Fibroblast of skin of right quadriceps (primary cell): ENCODE measurements at regions not wholly inside any gene's neighbourhood (a gene's known extent, or its start where the extent isn't known, plus 50 kb on each side); places are given as distances from the start of the nearest gene placed in this dataset.
"Not testable (repeated sequence)": the region's sequence is repeated elsewhere in the genome, so short reads cannot be mapped to it uniquely, and the experiment has no call there.

Experiments used
- DNase-seq: peaks from one replicate; pipeline ENCODE4 v3.0.0-alpha.2; 2013

DNA sequence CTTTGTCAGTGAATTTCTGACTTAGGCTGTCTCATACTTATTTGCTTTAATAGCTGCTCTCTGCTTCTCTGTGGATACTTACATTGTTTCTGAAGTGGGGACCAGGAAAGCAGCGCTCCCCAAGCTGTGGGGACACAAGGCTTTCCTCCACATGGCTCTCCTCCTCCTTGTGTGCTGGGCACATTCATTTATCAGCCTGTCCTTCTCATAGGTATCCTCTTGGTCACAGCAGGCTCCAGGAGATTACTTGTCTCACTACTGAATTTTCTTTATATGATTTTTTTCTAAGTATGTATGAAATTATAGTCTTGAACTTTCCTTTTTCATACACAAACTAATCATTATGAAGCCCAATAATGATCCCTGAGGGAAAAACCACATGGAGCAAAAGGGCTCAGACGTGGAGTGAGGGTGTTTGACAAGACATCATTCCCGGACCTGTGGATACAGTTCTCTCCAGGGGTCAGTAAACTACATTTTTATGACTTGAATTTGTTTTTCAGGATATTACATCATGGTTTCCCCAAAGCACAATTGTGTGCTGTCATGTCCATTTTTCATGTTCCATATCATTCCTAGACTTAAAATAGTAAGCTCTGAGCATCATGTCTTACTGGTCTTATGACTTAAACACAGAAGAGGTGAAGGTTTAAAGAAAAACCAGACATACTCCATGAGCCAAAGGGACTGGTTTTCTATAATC lies 234.5 kb downstream of the PCSK1 start:
- peak; percentile 71 for DNase-seq

DNA sequence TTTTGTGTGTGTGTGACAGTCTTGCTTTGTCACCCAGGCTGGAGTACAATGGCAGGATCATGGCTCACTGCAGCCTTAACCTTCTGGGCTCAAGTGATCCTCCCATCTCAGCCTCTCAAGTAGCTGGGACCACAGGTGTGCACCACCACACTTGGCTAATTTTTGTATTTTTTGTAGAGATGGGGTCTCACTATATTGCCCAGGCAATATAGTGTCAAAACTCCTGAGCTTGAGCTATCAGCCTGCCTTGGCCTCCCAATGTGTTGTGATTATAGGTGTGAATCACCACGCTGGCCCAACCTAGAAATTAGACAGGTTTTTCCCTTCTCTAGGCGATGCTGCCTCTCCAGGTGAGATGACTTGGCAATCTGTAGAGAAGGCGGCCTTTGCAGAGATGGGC lies 235.3 kb downstream of the PCSK1 start:
- not testable (repeated sequence) for DNase-seq

- no peak for DNase-seq
Observed at GRCh38 chr5:96197347-96197746, 235.7 kb upstream of the ELL2 start.

DNA sequence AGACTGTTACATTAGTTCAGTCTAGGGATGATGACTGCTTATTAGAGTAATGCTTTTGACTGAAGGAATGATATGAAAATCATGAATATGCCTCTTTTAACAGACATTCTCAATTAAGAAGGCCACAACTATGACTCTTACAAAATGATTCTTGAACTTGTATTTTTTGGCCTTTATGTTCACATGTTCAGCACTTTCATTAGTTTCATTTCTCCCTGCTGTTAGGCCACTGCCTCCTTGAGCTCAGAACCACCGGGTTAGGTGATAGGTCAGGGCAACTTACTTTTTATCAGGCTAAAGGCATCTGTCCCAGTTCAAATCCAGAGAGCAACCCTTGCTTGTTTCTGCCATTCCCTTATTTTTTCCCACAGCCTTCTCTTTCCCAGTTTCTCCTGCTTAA lies 235.2 kb upstream of the ELL2 start:
- no peak for DNase-seq

DNA sequence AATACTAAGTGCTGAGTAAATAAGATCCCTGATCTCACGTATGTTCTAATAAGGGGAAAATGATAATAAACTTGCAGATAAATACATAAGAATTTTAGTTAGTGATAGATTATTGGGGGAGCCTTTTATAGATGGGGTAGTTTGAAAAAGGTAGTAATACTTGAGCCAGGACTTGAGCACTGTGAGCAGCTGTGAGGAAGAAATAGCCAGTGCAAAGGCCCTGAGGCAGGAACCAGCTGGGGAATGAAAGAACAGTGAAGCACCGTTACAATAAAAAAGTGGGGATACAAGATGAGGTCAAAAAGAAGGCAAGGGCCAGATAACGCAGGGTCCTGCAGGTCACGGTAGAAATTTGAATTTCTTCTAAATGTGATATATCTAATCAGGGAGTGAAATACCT lies 234.8 kb upstream of the ELL2 start:
- no peak for DNase-seq

DNA sequence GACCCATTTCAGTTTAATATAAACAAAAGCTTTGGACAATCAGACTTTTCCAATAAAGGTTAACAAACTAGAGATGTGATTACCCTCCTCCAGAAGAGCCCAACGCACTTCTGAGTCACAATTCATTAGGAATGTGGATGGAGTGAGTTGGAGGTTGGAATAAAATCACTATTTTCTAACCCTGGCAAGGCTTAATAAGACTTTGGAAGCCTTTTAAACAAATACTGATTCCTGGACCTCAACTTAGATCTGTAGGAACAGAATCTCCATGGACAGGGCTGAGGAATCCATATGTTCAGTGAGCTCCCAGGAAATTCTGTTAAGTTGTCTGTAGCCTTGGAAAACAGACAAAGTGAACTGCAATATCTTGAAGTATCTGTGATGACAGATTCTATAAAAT lies 233.5 kb upstream of the ELL2 start:
- peak; percentile 60 for DNase-seq

GRCh38 chr5:96194593-96194992 lies 232.9 kb upstream of the ELL2 start:
- no peak for DNase-seq

GRCh38 chr5:96193946-96194345 lies 232.3 kb upstream of the ELL2 start:
- DNase-seq, result no peak

DNA sequence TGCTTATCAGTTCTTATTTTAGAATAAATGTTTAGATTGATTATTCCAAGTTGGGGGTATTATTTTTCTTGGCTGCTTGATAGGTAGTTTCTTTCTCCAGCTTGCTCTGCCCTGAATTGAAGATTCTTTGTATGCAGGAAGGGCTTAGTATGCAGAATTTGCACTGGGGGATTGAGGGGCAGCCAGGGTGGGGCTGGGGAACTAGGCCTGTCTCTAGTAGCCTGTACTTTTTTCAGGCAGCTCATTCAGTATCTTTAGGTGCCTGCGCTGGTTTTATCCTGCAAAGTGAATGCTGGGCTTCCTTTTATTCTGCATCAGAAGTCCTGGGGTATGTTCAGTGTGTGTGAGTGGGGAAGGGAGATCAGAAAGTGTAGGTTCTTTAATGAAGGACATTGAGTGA lies 228.3 kb upstream of the ELL2 start:
- DNase-seq, result no peak

- DNase-seq, result no peak
Observed at GRCh38 chr5:96189028-96189826, 227.6 kb upstream of the ELL2 start.

DNA sequence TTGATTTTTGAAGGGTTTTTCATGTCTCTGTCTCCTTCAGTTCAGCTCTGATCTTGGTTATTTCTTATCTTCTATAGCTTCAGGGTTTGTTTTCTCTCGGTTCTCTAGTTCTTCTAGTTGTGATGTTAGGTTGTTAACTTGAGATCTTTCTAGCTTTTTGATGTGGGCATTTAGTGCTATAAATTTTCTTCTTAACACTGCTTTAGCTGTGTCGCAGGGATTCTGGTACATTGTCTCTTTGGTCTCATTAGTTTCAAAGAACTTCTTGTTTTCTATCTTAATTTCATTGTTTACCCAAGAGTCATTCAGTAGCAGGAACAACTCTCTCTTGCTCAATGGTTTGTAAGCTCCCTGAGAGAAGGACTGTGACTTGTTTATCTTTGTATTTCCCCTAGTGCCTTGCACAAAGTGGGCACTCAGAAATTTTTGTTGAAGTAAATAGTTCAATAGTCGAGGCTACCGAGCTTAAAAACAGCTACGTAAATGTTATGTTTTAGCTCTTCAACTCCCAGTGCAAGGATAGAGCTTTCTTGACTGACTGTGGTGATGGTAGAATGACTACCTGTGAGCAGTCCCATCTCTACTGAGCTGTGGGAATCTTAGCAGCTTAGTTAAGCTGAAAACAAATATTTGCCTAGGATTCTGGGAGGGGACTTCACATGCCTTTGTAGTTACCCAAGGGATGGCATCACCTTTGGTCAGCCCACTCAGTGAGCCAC lies 225.8 kb upstream of the ELL2 start:
- no peak for DNase-seq

DNA sequence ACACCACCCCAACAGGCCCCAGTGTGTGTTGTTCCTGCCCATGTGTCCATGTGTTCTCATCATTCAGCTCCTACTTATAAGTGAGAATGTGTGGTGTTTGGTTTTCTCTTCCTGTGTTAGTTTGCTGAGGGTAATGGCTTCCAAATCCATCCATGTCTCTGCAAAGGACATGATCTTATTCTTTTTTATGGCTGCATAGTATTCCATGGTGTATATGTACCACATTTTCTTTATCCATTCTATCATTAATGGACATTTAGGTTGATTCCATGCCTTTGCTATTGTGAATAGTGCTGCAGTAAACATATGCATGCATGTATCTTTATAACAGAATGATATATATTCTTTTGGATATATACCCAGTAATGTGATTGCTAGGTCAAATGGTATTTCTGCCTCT lies 222.9 kb upstream of the ELL2 start:
- DNase-seq, result not testable (repeated sequence)

DNA sequence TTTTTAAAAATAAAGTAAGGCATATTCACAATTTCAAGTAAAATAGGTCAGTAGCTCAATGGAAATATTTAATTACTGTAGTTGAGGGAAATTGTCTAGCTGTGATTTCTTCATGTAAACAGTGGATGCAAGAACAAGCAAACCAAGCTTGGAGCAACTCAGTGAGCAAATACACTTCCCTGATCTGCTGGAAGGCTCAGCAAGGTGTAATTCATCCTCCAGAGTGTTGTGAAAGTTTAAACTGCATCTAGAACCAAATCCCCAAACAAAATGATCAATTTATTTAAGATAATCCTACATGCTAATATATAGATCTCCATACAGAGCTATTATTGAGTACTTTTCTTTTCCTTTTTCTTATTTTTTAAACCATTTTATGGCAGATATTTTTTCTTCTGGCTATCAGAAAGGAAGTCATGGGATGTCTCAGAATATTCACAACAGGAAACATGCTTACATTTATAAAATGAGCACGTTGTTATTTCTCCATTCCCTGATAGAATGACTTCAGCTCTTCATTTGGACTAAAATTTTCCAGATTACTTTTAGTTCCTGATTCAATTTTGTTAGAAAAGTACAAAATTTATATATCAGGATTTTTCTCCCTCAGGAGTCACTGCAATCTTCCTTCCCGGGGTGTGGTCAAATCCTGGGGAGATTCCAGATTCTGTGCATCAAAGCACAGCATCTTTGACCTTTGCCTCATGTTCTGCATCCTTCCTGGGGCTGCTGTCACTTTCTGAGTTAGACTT lies 219.2 kb upstream of the ELL2 start:
- DNase-seq, result no peak

DNA sequence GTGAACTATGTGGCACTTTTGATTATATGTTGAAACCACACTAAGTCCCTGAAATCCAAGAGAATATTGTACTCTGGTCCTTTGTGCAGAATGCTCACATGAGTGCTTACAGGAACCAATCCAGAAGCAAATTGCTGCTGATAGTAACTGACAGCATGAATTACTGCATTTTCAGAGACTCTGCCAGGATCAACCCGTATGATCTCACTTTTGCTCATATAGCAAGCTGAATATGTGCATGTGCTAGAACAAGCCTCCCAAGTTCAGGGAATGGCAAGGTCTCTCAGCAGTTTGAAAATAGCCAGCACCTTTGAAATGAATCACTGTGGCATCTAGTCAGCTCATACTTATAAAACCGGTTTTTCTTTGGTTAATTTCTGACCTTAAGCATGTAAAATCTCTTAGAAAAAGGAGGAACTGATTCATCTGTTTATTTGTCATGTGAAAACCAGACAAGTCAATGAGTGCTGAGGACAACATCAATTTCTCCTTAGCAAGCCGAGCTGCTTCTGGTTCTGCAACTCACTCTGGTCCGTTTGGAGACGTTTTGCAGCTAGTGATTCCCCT lies 215.7 kb upstream of the ELL2 start:
- peak; percentile 90 for DNase-seq

DNA sequence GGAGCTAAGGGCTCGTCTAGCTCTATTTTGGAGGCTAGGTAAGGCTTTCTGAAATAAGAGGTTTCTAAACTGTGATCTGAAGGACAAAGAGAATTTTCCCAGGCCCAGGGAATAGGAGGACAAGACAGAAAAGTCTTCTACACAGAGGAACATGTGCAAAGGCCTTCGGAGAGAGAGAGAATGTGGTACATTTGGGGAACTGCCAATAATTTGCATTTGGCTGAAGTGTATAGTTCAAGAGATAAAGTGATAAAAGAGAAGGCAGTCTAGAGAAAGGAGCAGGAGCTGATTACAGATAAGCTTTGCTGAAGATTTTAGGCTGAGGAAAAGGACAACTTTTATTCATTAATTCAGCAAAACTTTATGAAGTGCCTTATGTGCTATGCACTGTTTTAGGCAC lies 214.4 kb upstream of the ELL2 start:
- DNase-seq, result peak; percentile 46

GRCh38 chr5:96175090-96175489 lies 213.4 kb upstream of the ELL2 start:
- no peak for DNase-seq

- peak; percentile 33 for DNase-seq
Observed at GRCh38 chr5:96173366-96173765, 211.7 kb upstream of the ELL2 start.

- DNase-seq, result peak; percentile 94
Observed at GRCh38 chr5:96172436-96172835, 210.8 kb upstream of the ELL2 start.

GRCh38 chr5:96171973-96172372 lies 210.3 kb upstream of the ELL2 start:
- not testable (repeated sequence) for DNase-seq

GRCh38 chr5:96170481-96171125 lies 209.0 kb upstream of the ELL2 start:
- DNase-seq, result not testable (repeated sequence)

- not testable (repeated sequence) for DNase-seq
Observed at GRCh38 chr5:96168833-96169232, 207.2 kb upstream of the ELL2 start.

- no peak for DNase-seq
Observed at GRCh38 chr5:96159043-96159442, 197.4 kb upstream of the ELL2 start.
